ENCODE measurements at regions not wholly inside any gene's neighbourhood (a gene's known extent, or its start where the extent isn't known, plus 50 kb on each side); places are given as distances from the start of the nearest gene placed in this dataset.

GRCh38 chr2:134135793-134136192, 118.1 kb upstream of the MGAT5 start:
- Mint-ChIP-seq H3K9me3 (no peaks in the 10 kb centered on the region), H3K36me3 (peaks cover 4% of the 10 kb centered on the region in 2 donors), H3K27ac (no peak overlapping the region)
- ATAC-seq, result no peak
- DNase-seq (ENCODE audit: low spot score in 2 of 2), result no peak

GRCh38 chr2:134136731-134137130, 117.1 kb upstream of the MGAT5 start:
- ATAC-seq (peak; percentile 18 to 33), DNase-seq (ENCODE audit: low spot score in 2 of 2) (no peak)
- Mint-ChIP-seq H3K9me3 (no peaks in the 10 kb centered on the region), H3K36me3 (peaks cover 0 to 2% of the 10 kb centered on the region in 2 donors), H3K27ac (no peak overlapping the region)

GRCh38 chr2:134137182-134137611, 116.7 kb upstream of the MGAT5 start:
- H3K9me3 Mint-ChIP-seq, result no peaks in the 10 kb centered on the region
- ATAC-seq (peak; percentile 57 to 66), DNase-seq (ENCODE audit: low spot score in 2 of 2) (no peak)
- H3K27ac Mint-ChIP-seq, result no peak overlapping the region
- H3K36me3 Mint-ChIP-seq, result no peaks in the 10 kb centered on the region

- ATAC-seq (no peak), DNase-seq (ENCODE audit: low spot score in 2 of 2) (no peak)
- no peak overlapping the region for H3K27ac Mint-ChIP-seq
- no peaks in the 10 kb centered on the region for H3K9me3 Mint-ChIP-seq
- H3K36me3 Mint-ChIP-seq, result peaks cover 0 to 4% of the 10 kb centered on the region in 2 donors
Measured at GRCh38 chr2:134138115-134138514, 115.8 kb upstream of the MGAT5 start.

DNA sequence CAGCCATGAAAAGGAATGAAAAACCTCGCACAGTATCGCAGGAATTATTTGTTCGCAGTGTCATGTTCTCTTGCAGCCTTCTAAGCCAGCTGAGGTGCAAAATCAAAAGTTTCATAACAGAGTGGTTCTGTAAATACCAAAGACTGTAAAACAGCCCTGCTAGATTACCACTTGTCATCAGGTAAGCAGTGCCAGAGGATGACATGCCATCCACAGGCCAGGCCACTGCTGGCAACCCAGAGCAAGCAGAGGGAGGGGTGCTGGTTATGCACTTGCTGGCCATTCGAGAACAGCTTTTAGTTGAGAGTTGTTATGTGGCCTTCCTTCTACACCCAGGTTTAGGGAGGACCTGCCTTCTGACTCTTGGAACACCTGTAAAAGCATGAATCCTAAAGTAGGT, 114.3 kb upstream of the MGAT5 start:
- no peaks in the 10 kb centered on the region for H3K9me3 Mint-ChIP-seq
- no peak for DNase-seq (ENCODE audit: low spot score in 2 of 2)
- peaks cover 0 to 13% of the 10 kb centered on the region in 2 donors for H3K36me3 Mint-ChIP-seq
- H3K27ac Mint-ChIP-seq, result no peak overlapping the region
- no peak for ATAC-seq

DNA sequence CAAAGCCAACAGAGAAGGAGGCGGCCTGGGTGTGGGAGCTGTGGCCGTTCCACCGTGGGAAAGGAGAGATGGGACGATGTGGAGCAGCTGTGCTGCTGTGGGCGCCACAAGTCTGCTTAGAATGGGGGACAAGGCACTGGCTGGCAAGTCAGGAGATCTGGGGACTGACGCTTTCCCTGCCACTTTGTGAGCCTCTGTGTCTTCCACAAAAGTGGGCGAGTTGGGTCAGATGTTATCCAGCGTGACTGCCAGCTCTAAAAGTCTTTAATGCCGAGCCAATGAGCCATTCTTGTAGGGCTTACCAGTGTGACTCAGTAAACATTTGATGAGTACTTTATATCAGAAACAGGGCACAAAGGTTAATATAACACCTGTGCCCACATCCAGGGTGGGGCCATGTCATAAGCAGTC, 113.6 kb upstream of the MGAT5 start:
- peaks cover 0 to 13% of the 10 kb centered on the region in 2 donors for H3K36me3 Mint-ChIP-seq
- no peak overlapping the region for H3K27ac Mint-ChIP-seq
- ATAC-seq, result no peak
- no peak for DNase-seq (ENCODE audit: low spot score in 2 of 2)
- H3K9me3 Mint-ChIP-seq, result no peaks in the 10 kb centered on the region

GRCh38 chr2:134141598-134142340, 112.1 kb upstream of the MGAT5 start:
- Mint-ChIP-seq H3K9me3 (no peaks in the 10 kb centered on the region), H3K36me3 (peaks cover 0 to 13% of the 10 kb centered on the region in 2 donors), H3K27ac (peak overlapping the region in 1 of 2 donors; percentile 60)
- ATAC-seq, result no peak
- DNase-seq (ENCODE audit: low spot score in 2 of 2), result no peak

DNA sequence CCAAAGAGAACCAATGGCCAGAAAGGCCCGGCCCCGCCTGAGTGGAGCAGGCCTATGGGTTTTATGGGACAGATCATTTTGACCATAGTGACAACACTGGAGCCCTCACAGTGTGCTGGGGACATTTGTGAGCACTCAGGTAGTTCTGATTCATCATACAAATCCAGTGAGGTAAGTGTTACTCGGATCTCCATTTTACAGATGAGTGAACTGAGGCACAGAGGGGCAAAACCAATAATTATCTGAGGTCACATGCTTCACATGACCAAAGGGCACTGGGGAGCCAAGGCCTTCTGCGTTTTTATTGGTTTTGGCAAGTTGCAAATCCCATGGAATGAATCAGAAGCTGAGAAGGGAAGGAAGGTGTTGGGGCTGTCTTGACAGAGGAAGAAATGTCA, 111.5 kb upstream of the MGAT5 start:
- ATAC-seq (peak in 1 of 2 donors; percentile 45), DNase-seq (ENCODE audit: low spot score in 2 of 2) (no peak)
- peak overlapping the region in 1 of 2 donors; percentile 60 for H3K27ac Mint-ChIP-seq
- H3K36me3 Mint-ChIP-seq, result peaks cover 0 to 13% of the 10 kb centered on the region in 2 donors
- H3K9me3 Mint-ChIP-seq, result no peaks in the 10 kb centered on the region

GRCh38 chr2:134142903-134143302, 111.0 kb upstream of the MGAT5 start:
- Mint-ChIP-seq H3K9me3 (no peaks in the 10 kb centered on the region), H3K36me3 (peaks cover 0 to 13% of the 10 kb centered on the region in 2 donors), H3K27ac (peak overlapping the region in 1 of 2 donors; percentile 60)
- DNase-seq (ENCODE audit: low spot score in 2 of 2) (no peak), ATAC-seq (no peak)

- Mint-ChIP-seq H3K9me3 (no peaks in the 10 kb centered on the region), H3K27ac (peak overlapping the region; percentile 60 to 73), H3K36me3 (peaks cover 0 to 13% of the 10 kb centered on the region in 2 donors)
- no peak for DNase-seq (ENCODE audit: low spot score in 2 of 2)
- ATAC-seq, result no peak
Measured at GRCh38 chr2:134143568-134143967, 110.3 kb upstream of the MGAT5 start.

DNA sequence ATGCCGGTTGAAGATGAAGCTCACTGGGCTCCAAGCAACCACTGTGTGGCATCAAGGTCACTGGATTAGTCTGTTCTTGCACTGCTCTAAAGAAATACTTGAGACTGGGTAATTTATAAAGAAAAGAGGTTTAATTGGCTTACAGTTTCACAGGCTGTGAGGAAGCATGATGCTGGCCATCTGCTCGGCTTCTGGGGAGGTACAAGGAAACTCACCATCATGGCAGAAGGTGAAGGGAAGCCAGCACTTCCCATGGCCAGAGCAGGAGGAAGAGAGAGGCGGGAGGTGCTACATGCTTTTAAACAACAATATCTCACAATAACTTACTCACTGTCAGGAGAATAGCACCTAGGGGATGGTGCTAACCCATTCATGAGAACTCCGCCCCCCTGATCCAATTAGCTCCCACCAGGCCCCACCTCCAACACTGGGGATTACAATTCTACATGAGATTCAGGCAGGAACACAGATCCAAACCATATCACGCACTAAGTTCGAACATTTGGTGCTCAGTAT, 109.7 kb upstream of the MGAT5 start:
- no peaks in the 10 kb centered on the region for H3K9me3 Mint-ChIP-seq
- no peak overlapping the region for H3K27ac Mint-ChIP-seq
- no peak for DNase-seq (ENCODE audit: low spot score in 2 of 2)
- H3K36me3 Mint-ChIP-seq, result peaks cover 0 to 13% of the 10 kb centered on the region in 2 donors
- ATAC-seq, result no peak

DNA sequence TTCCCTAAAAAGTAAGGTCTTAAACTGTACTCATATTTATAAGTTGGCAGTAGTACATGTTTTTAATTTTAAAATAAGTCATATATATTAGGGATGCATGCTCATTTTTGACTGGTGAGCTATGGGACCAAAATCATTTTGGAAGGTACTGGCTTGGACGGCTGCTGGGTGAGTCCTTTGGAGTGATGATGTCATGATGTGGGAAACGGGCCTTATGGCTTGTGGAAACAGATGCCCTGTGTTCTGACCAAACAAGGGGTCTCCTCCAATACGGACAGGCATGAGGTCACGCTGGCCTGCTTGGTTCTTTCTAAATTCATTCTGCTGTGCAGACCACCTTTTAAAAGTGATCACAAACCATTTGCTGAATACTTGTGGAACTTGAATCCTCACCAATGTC, 109.2 kb upstream of the MGAT5 start:
- ATAC-seq (no peak), DNase-seq (ENCODE audit: low spot score in 2 of 2) (no peak)
- Mint-ChIP-seq H3K9me3 (no peaks in the 10 kb centered on the region), H3K36me3 (peaks cover 0 to 13% of the 10 kb centered on the region in 2 donors), H3K27ac (no peak overlapping the region)

DNA sequence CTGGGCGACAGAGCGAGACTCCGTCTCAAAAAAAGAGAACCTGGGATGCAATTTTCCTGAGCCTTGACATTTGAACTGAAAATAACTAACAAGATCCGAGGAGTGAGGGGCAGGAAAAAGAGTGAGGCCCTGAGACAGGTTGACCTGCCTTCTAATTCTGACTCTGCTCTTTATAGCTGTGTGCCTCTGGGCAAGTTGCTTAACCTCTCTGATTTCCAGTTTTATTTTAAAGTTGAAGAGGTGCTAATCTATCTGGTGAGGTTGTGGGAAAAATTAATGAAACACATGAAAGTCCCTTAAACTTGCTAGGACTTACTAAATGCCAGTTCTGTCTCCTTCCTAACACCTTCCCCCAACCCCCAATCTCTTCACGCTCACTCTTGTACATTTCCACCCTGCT, 108.4 kb upstream of the MGAT5 start:
- ATAC-seq (no peak), DNase-seq (ENCODE audit: low spot score in 2 of 2) (no peak)
- Mint-ChIP-seq H3K36me3 (peaks cover 0 to 13% of the 10 kb centered on the region in 2 donors), H3K9me3 (no peaks in the 10 kb centered on the region), H3K27ac (no peak overlapping the region)

GRCh38 chr2:134146161-134146560, 107.7 kb upstream of the MGAT5 start:
- Mint-ChIP-seq H3K27ac (no peak overlapping the region), H3K36me3 (peaks cover 0 to 13% of the 10 kb centered on the region in 2 donors), H3K9me3 (no peaks in the 10 kb centered on the region)
- DNase-seq (ENCODE audit: low spot score in 2 of 2) (no peak), ATAC-seq (no peak)

GRCh38 chr2:134146620-134147019, 107.3 kb upstream of the MGAT5 start:
- Mint-ChIP-seq H3K27ac (no peak overlapping the region), H3K9me3 (no peaks in the 10 kb centered on the region), H3K36me3 (peaks cover 0 to 13% of the 10 kb centered on the region in 2 donors)
- ATAC-seq, result no peak
- DNase-seq (ENCODE audit: low spot score in 2 of 2), result no peak

GRCh38 chr2:134148172-134148571, 105.7 kb upstream of the MGAT5 start:
- Mint-ChIP-seq H3K9me3 (no peaks in the 10 kb centered on the region), H3K36me3 (peaks cover 6 to 15% of the 10 kb centered on the region in 2 donors), H3K27ac (no peak overlapping the region)
- no peak for ATAC-seq
- no peak for DNase-seq (ENCODE audit: low spot score in 2 of 2)

- no peaks in the 10 kb centered on the region for H3K9me3 Mint-ChIP-seq
- DNase-seq (ENCODE audit: low spot score in 2 of 2) (no peak), ATAC-seq (no peak)
- H3K36me3 Mint-ChIP-seq, result peaks cover 6 to 7% of the 10 kb centered on the region in 2 donors
- peak overlapping the region in 1 of 2 donors; percentile 13 for H3K27ac Mint-ChIP-seq
Measured at GRCh38 chr2:134148843-134149472, 104.9 kb upstream of the MGAT5 start.

Measured in activated naive CD4-positive, alpha-beta T cell treated with anti-CD3 and anti-CD28 coated beads, Interleukin-2, amount 50 U/mL, for 72 hours (primary cell).